OCI-LY1 (cell line): ENCODE measurements at regions not wholly inside any gene's neighbourhood (a gene's known extent, or its start where the extent isn't known, plus 50 kb on each side); places are given as distances from the start of the nearest gene placed in this dataset.

ENCODE experiments used
- H2AFZ ChIP-seq: fragments of 200-600 bp; sonication (generic), shearing (Covaris generic); 2 replicates; pipeline ENCODE4 v1.6.0; 2014; ENCODE audit warnings: antibody characterized with exemption, mild to moderate bottlenecking, low read length
- H3F3A ChIP-seq: fragments of 200-600 bp; sonication (generic), shearing (Covaris generic); 2 replicates; pipeline ENCODE4 v1.6.0; 2014; ENCODE audit warnings: mild to moderate bottlenecking, antibody characterized with exemption, low read length, moderate library complexity; ENCODE audit not compliant: insufficient read depth
- H3K27ac ChIP-seq: fragments of 200-600 bp; sonication (generic); 2 replicates; pipeline ENCODE4 v1.5.1; 2014; ENCODE audit warnings: low read length, mixed run types, mild to moderate bottlenecking, low read depth; ENCODE audit not compliant: poor library complexity, severe bottlenecking
- H3K27me3 ChIP-seq: fragments of 200-600 bp; sonication (generic); 2 replicates; pipeline ENCODE4 v1.6.0; 2014; ENCODE audit warnings: antibody characterized with exemption, mild to moderate bottlenecking, low read length, moderate library complexity; ENCODE audit not compliant: insufficient read depth
- H3K36me3 ChIP-seq: fragments of 200-600 bp; sonication (generic); 2 replicates; pipeline ENCODE4 v1.6.1; 2014; ENCODE audit warnings: mild to moderate bottlenecking, antibody characterized with exemption, low read length, moderate library complexity, mixed read lengths; ENCODE audit not compliant: insufficient read depth
- H3K4me1 ChIP-seq: fragments of 200-600 bp; sonication (generic); 2 replicates; pipeline ENCODE4 v1.5.1; 2014; ENCODE audit warnings: mild to moderate bottlenecking, low read length, moderate library complexity; ENCODE audit not compliant: insufficient read depth, severe bottlenecking
- H3K4me2 ChIP-seq: fragments of 200-600 bp; sonication (generic), shearing (Covaris generic); 2 replicates; pipeline ENCODE4 v1.6.1; 2014; ENCODE audit warnings: low read length
- H3K4me3 ChIP-seq: fragments of 200-600 bp; sonication (generic); 2 replicates; pipeline ENCODE4 v1.5.1; 2014; ENCODE audit warnings: low read length, low read depth, mild to moderate bottlenecking, mixed read lengths; ENCODE audit not compliant: poor library complexity, severe bottlenecking
- H3K79me2 ChIP-seq: fragments of 200-600 bp; shearing (Covaris generic); 2 replicates; pipeline ENCODE4 v1.6.1; 2016; ENCODE audit warnings: mixed run types, low read length, mixed read lengths; ENCODE audit not compliant: insufficient read depth
- H3K9ac ChIP-seq: fragments of 200-600 bp; sonication (generic), shearing (Covaris generic); 2 replicates; pipeline ENCODE4 v1.6.1; 2014; ENCODE audit warnings: mild to moderate bottlenecking, low read length, mixed read lengths
- H3K9me2 ChIP-seq: fragments of 200-600 bp; sonication (generic), shearing (Covaris generic); 2 replicates; pipeline ENCODE4 v1.6.1; 2014; ENCODE audit warnings: low read depth, mild to moderate bottlenecking, low read length, mixed read lengths
- H3K9me3 ChIP-seq: fragments of 200-600 bp; shearing (Covaris generic); 2 replicates; pipeline ENCODE4 v1.6.1; 2014; ENCODE audit warnings: low read length, mixed read lengths
- H4K20me1 ChIP-seq: fragments of 200-600 bp; sonication (generic), shearing (Covaris generic); 2 replicates; pipeline ENCODE4 v1.6.0; 2016; ENCODE audit warnings: mild to moderate bottlenecking, low read length; ENCODE audit not compliant: insufficient read depth
- CTCF ChIP-seq: fragments of 200-600 bp; sonication (generic), shearing (Covaris generic); IDR thresholded peaks from 2 replicates; pipeline ENCODE4 v1.5.1; 2017; ENCODE audit warnings: mild to moderate bottlenecking, antibody characterized with exemption, low read length, moderate library complexity, mixed read lengths
- EZH2 ChIP-seq: fragments of 200-600 bp; sonication (generic), shearing (Covaris generic); IDR thresholded peaks from 2 replicates; pipeline ENCODE4 v1.8.0; 2017; ENCODE audit warnings: borderline replicate concordance, mixed run types, mild to moderate bottlenecking, antibody characterized with exemption, low read length, moderate library complexity, mixed read lengths

DNA sequence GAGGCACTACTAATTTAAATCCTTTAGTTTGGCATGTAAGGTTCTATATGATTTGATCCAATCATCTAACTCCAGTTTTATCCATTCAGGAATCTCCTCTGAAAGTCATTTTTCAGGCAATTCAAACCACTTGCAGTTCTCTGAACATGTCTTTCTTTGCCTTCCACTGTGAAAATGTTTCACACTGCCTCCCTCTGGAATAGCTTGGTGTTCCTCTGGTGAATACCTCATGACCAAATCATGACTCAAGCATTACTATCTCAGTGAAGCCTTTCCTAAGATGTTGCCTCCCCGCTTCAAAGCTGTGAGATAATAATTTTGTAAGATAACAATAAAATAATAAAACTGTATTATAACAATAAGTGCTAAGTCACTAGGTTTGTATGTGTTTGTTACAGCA, 981.1 kb downstream of the DTWD2 start:
- Histone ChIP-seq H3K9ac (no peak overlapping the region), H3K9me3 (no peaks in the 10 kb centered on the region), H3K27me3 (no peaks in the 10 kb centered on the region), H3K4me2 (no peak overlapping the region), H3K36me3 (no peaks in the 10 kb centered on the region), H3K27ac (no peak overlapping the region), H4K20me1 (no peaks in the 10 kb centered on the region), H2AFZ (no peak overlapping the region), H3F3A (no peaks in the 10 kb centered on the region), H3K79me2 (no peaks in the 10 kb centered on the region), H3K9me2 (no peaks in the 10 kb centered on the region), H3K4me1 (no peaks in the 10 kb centered on the region), H3K4me3 (no peak overlapping the region)
- TF ChIP-seq EZH2, result no peak
- TF ChIP-seq CTCF, result no peak

DNA sequence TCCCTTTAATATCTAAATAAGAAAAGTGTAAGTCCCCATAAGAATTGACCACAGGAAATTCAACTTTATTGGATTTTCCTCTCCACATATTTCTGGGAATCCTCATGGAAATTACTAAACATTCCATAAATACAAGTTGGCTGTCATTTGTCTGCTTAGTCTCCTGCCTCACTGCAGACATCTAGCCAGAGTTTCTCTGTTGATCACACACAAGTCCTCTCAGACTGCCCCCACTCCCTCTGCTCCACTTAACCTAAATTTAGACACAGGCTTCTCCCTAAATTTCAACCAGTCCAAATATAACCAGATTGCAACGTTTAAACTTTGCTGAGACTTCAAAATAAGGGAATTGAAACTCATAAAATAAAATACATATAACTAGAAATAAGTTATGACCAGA, 982.1 kb downstream of the DTWD2 start:
- Histone ChIP-seq H3K9me3 (no peaks in the 10 kb centered on the region), H2AFZ (no peak overlapping the region), H3K4me1 (no peaks in the 10 kb centered on the region), H3K4me2 (no peak overlapping the region), H3K9me2 (no peaks in the 10 kb centered on the region), H3K36me3 (no peaks in the 10 kb centered on the region), H3K27me3 (no peaks in the 10 kb centered on the region), H3K27ac (no peak overlapping the region), H3K79me2 (no peaks in the 10 kb centered on the region), H4K20me1 (no peaks in the 10 kb centered on the region), H3K4me3 (no peak overlapping the region), H3F3A (no peaks in the 10 kb centered on the region), H3K9ac (no peak overlapping the region)
- TF ChIP-seq EZH2 (no peak), CTCF (no peak)

DNA sequence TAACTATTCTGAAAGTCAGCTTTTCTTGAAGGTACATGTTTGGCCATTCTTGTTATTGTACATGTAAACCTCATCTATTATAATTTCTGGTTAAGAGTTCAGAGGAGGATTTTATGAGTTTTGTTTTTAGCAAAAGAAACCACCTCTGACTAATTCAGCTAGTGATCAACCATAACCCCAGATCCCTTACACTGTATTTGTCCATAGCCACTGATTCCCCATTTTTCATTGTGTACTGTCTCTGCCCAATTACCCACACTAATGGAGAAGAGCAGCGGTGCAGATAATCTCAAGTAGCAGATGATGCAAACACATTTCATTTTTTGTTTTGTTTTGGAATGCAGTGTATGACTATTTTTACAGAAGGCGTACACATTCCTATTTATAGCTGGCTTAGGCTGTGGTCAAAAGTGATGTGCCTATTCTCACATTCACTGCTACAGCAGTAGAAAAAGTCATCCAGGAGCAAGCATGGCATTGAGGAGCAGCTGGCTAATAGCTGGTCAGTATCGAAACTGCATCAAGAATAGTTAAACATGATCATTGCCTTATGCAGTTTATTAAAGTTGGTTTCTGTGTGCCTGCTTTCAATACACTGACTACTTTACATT, 988.3 kb downstream of the DTWD2 start:
- H3K9me3 ChIP-seq, result no peaks in the 10 kb centered on the region
- no peaks in the 10 kb centered on the region for H3K79me2 ChIP-seq
- H3K4me1 ChIP-seq, result no peaks in the 10 kb centered on the region
- no peak overlapping the region for H2AFZ ChIP-seq
- no peak for TF ChIP-seq CTCF
- TF ChIP-seq EZH2, result no peak
- H3K27ac ChIP-seq, result no peak overlapping the region
- no peaks in the 10 kb centered on the region for H3K9me2 ChIP-seq
- H3K9ac ChIP-seq, result no peak overlapping the region
- no peaks in the 10 kb centered on the region for H3K27me3 ChIP-seq
- H3K4me3 ChIP-seq, result no peak overlapping the region
- H3K4me2 ChIP-seq, result no peak overlapping the region
- no peaks in the 10 kb centered on the region for H4K20me1 ChIP-seq
- no peaks in the 10 kb centered on the region for H3K36me3 ChIP-seq
- no peaks in the 10 kb centered on the region for H3F3A ChIP-seq
